ENCODE measurements at regions not wholly inside any gene's neighbourhood (a gene's known extent, or its start where the extent isn't known, plus 50 kb on each side); places are given as distances from the start of the nearest gene placed in this dataset.

DNA sequence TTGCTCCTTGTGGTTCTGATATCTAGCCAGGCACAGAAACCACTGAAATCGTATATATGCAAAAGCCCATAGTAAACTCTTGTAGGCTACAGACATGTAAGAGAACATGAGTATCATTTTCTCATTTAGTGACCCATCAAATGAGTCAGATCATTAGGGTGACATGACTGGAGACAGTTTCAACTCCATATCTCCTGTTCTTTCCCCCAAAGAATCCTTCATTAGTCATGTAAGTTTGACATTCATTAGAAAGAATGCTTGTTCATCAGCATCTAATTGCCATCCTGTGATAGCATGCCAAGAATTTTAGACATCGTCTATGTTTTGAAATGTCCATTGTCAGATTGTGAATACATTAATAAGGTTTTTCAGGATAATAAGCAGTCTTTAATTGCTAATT is 264.9 kb upstream of the TPM1 start:
- peaks cover 18% of the 10 kb centered on the region for H3K36me3 Mint-ChIP-seq
- POLR2A ChIA-PET = no interaction called here
- no peak for ATAC-seq
- peaks cover 8% of the 10 kb centered on the region; the same call in 1 of the 2 replicates for H3K9me3 Mint-ChIP-seq
- DNase-seq (ENCODE audit: low spot score) = no peak
- CTCF ChIA-PET = no interaction called here
- no peak overlapping the region for H3K27ac Mint-ChIP-seq
- TF ChIP-seq, protein P1, sequence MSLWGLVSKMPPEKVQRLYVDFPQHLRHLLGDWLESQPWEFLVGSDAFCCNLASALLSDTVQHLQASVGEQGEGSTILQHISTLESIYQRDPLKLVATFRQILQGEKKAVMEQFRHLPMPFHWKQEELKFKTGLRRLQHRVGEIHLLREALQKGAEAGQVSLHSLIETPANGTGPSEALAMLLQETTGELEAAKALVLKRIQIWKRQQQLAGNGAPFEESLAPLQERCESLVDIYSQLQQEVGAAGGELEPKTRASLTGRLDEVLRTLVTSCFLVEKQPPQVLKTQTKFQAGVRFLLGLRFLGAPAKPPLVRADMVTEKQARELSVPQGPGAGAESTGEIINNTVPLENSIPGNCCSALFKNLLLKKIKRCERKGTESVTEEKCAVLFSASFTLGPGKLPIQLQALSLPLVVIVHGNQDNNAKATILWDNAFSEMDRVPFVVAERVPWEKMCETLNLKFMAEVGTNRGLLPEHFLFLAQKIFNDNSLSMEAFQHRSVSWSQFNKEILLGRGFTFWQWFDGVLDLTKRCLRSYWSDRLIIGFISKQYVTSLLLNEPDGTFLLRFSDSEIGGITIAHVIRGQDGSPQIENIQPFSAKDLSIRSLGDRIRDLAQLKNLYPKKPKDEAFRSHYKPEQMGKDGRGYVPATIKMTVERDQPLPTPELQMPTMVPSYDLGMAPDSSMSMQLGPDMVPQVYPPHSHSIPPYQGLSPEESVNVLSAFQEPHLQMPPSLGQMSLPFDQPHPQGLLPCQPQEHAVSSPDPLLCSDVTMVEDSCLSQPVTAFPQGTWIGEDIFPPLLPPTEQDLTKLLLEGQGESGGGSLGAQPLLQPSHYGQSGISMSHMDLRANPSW (CRISPR knock-in tag; conservative IDR thresholded peaks at IDR 0.05; ENCODE audit: low read depth) = no peak
- TF ChIP-seq, protein P2, sequence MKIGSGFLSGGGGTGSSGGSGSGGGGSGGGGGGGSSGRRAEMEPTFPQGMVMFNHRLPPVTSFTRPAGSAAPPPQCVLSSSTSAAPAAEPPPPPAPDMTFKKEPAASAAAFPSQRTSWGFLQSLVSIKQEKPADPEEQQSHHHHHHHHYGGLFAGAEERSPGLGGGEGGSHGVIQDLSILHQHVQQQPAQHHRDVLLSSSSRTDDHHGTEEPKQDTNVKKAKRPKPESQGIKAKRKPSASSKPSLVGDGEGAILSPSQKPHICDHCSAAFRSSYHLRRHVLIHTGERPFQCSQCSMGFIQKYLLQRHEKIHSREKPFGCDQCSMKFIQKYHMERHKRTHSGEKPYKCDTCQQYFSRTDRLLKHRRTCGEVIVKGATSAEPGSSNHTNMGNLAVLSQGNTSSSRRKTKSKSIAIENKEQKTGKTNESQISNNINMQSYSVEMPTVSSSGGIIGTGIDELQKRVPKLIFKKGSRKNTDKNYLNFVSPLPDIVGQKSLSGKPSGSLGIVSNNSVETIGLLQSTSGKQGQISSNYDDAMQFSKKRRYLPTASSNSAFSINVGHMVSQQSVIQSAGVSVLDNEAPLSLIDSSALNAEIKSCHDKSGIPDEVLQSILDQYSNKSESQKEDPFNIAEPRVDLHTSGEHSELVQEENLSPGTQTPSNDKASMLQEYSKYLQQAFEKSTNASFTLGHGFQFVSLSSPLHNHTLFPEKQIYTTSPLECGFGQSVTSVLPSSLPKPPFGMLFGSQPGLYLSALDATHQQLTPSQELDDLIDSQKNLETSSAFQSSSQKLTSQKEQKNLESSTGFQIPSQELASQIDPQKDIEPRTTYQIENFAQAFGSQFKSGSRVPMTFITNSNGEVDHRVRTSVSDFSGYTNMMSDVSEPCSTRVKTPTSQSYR (CRISPR knock-in tag; IDR thresholded peaks at IDR 0.05) = no peak
- no peaks in the 10 kb centered on the region for H3K27me3 Mint-ChIP-seq (ENCODE audit: low read depth)
- H3K4me3 Mint-ChIP-seq = no peak overlapping the region
- H3K4me1 Mint-ChIP-seq = peaks cover 22% of the 10 kb centered on the region

DNA sequence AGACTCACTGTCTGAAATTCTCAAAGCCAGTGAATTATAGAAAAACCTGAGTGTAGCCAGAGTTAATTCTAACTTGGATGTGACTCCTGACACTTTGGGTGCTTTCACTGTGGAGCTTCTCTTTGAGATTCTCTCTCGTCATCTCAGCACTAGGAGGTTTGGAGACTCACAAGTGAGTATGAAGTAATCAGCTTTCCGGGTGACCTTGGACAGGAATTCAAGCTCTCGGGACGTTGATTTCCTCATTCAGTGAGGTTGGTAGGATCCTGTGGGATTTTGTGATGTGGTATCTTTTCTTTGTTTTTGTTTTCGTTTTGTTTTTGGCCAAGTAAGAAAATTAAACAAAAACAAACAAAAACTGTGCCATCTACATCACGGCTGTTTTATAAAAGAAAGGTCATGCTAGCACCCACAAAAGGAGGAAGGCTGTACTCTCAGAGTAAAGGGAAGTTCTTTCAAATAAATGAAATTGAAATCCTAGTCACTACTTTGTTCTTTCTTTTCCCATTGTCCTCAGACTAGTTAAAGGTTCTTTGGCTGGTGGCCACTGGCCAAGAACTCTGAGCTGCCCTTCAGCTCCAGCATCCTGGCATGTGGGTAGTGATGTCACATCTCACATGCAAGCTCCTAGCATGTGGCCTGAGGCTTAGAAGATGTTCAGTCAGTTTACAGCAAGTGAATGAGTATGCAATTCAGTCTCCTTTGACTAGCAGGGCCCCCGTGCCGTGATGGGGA is 263.3 kb upstream of the TPM1 start:
- H3K4me3 Mint-ChIP-seq = no peak overlapping the region
- ChIA-PET POLR2A (no interaction called here), CTCF (interaction anchor here (0.5 kb wide), 1 partner anchor 1610 kb away, joined by 4 read pairs; no protein-coding TSS in a partner anchor)
- no peak overlapping the region for H3K27ac Mint-ChIP-seq
- peaks cover 18% of the 10 kb centered on the region for H3K36me3 Mint-ChIP-seq
- no peaks in the 10 kb centered on the region for H3K27me3 Mint-ChIP-seq (ENCODE audit: low read depth)
- H3K9me3 Mint-ChIP-seq = peaks cover 8% of the 10 kb centered on the region; the same call in 1 of the 2 replicates
- H3K4me1 Mint-ChIP-seq = peaks cover 22% of the 10 kb centered on the region
- DNase-seq (ENCODE audit: low spot score) = no peak
- ATAC-seq = no peak
- TF ChIP-seq HMGA2 (CRISPR knock-in tag; IDR thresholded peaks at IDR 0.05) = no peak
- no peak for TF ChIP-seq GTF2I (CRISPR knock-in tag; conservative IDR thresholded peaks at IDR 0.05)
- no peak for TF ChIP-seq JUN (CRISPR knock-in tag; IDR thresholded peaks at IDR 0.05)
- TF ChIP-seq, protein P2 (CRISPR knock-in tag; IDR thresholded peaks at IDR 0.05) = no peak
- TF ChIP-seq, protein P3, sequence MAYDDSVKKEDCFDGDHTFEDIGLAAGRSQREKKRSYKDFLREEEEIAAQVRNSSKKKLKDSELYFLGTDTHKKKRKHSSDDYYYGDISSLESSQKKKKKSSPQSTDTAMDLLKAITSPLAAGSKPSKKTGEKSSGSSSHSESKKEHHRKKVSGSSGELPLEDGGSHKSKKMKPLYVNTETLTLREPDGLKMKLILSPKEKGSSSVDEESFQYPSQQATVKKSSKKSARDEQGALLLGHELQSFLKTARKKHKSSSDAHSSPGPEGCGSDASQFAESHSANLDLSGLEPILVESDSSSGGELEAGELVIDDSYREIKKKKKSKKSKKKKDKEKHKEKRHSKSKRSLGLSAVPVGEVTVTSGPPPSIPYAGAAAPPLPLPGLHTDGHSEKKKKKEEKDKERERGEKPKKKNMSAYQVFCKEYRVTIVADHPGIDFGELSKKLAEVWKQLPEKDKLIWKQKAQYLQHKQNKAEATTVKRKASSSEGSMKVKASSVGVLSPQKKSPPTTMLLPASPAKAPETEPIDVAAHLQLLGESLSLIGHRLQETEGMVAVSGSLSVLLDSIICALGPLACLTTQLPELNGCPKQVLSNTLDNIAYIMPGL (CRISPR knock-in tag; IDR thresholded peaks at IDR 0.05) = no peak
- TF ChIP-seq, protein P4, sequence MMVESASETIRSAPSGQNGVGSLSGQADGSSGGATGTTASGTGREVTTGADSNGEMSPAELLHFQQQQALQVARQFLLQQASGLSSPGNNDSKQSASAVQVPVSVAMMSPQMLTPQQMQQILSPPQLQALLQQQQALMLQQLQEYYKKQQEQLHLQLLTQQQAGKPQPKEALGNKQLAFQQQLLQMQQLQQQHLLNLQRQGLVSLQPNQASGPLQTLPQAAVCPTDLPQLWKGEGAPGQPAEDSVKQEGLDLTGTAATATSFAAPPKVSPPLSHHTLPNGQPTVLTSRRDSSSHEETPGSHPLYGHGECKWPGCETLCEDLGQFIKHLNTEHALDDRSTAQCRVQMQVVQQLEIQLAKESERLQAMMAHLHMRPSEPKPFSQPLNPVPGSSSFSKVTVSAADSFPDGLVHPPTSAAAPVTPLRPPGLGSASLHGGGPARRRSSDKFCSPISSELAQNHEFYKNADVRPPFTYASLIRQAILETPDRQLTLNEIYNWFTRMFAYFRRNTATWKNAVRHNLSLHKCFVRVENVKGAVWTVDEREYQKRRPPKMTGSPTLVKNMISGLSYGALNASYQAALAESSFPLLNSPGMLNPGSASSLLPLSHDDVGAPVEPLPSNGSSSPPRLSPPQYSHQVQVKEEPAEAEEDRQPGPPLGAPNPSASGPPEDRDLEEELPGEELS (CRISPR knock-in tag; IDR thresholded peaks at IDR 0.05) = no peak
- TF ChIP-seq, protein P5, sequence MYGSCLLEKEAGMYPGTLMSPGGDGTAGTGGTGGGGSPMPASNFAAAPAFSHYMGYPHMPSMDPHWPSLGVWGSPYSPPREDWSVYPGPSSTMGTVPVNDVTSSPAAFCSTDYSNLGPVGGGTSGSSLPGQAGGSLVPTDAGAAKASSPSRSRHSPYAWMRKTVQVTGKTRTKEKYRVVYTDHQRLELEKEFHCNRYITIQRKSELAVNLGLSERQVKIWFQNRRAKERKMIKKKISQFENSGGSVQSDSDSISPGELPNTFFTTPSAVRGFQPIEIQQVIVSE (CRISPR knock-in tag; IDR thresholded peaks at IDR 0.05; ENCODE audit: borderline replicate concordance) = no peak
